Karpas-422 (cell line): ENCODE measurements at regions not wholly inside any gene's neighbourhood (a gene's known extent, or its start where the extent isn't known, plus 50 kb on each side); places are given as distances from the start of the nearest gene placed in this dataset.

Source experiments
- DNase-seq: peaks from one replicate; pipeline ENCODE4 v3.0.0-alpha.2; 2015
- H2AFZ ChIP-seq: fragments of 200-600 bp; sonication (generic); 2 replicates; pipeline ENCODE4 v1.6.1; 2014; ENCODE audit warnings: antibody characterized with exemption, low read length, mixed read lengths
- H3K27ac ChIP-seq: fragments of 200-600 bp; sonication (generic); 2 replicates; pipeline ENCODE4 v1.5.1; 2014; ENCODE audit warnings: mild to moderate bottlenecking, low read length, moderate library complexity
- H3K27me3 ChIP-seq: fragments of 200-600 bp; sonication (generic); 2 replicates; pipeline ENCODE4 v1.6.1; 2014; ENCODE audit warnings: low read length, mixed read lengths
- H3K36me3 ChIP-seq: fragments of 200-600 bp; sonication (generic); 2 replicates; pipeline ENCODE4 v1.6.1; 2014; ENCODE audit warnings: low read length, mixed read lengths; ENCODE audit not compliant: insufficient read depth
- H3K4me1 ChIP-seq: fragments of 200-600 bp; sonication (generic); 2 replicates; pipeline ENCODE4 v1.6.1; 2014; ENCODE audit warnings: mild to moderate bottlenecking, low read length, mixed read lengths
- H3K4me2 ChIP-seq: fragments of 200-600 bp; sonication (generic); 2 replicates; pipeline ENCODE4 v1.6.1; 2014; ENCODE audit warnings: low read length, low read depth, mild to moderate bottlenecking; ENCODE audit not compliant: poor library complexity, severe bottlenecking
- H3K4me3 ChIP-seq: fragments of 200-600 bp; sonication (generic); 2 replicates; pipeline ENCODE4 v1.5.1; 2014; ENCODE audit warnings: mild to moderate bottlenecking, antibody characterized with exemption, low read length, mixed read lengths
- H3K79me2 ChIP-seq: fragments of 200-600 bp; sonication (generic); 2 replicates; pipeline ENCODE4 v1.6.1; 2014; ENCODE audit warnings: mild to moderate bottlenecking, low read length, mixed read lengths
- H3K9ac ChIP-seq: fragments of 200-600 bp; sonication (generic); 2 replicates; pipeline ENCODE4 v1.6.0; 2014; ENCODE audit warnings: low read length
- H3K9me2 ChIP-seq: fragments of 200-600 bp; sonication (generic), shearing (Covaris generic); replicated peaks from 2 replicates; pipeline ENCODE4 v1.6.0; 2014; ENCODE audit warnings: mild to moderate bottlenecking, low read length, moderate library complexity; ENCODE audit not compliant: insufficient read depth
- H3K9me3 ChIP-seq: fragments of 300-700, 200-600 bp; sonication (generic); 2 replicates; pipeline ENCODE4 v1.6.1; 2014; ENCODE audit warnings: low read length, mixed read lengths
- H4K20me1 ChIP-seq: fragments of 200-600 bp; sonication (generic); 2 replicates; pipeline ENCODE4 v1.6.1; 2014; ENCODE audit warnings: mild to moderate bottlenecking, antibody characterized with exemption, low read length, low read depth; ENCODE audit not compliant: insufficient read depth

DNA sequence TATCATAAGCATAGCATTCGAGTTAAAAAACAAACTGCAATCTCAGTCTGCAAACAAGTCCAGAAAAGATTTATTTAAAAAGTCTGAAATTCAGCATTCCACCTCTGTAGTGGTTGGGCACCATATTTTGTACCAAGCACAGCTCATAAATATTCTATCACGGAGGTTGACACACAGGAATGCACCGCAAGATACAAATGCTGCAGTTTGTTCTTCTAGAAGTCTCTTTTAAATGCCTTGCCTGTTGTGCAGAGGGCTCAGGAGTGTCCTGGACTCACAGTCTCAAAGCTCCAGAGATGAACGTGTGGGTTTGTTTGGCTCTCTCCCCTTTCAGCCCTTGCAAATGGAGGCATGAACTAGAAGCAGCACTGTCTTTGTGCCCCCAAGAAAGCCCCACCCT, 212.4 kb upstream of the USP24 start:
- no peaks in the 10 kb centered on the region for H3K9me3 ChIP-seq
- H4K20me1 ChIP-seq: no peaks in the 10 kb centered on the region
- no peaks in the 10 kb centered on the region for H3K36me3 ChIP-seq
- no peak overlapping the region for H3K4me2 ChIP-seq
- no peaks in the 10 kb centered on the region for H3K9me2 ChIP-seq
- H3K79me2 ChIP-seq: no peaks in the 10 kb centered on the region
- H3K27ac ChIP-seq: no peak overlapping the region
- H3K4me3 ChIP-seq: no peak overlapping the region
- no peak for DNase-seq
- H2AFZ ChIP-seq: no peak overlapping the region
- no peak overlapping the region for H3K9ac ChIP-seq
- no peaks in the 10 kb centered on the region for H3K4me1 ChIP-seq
- no peaks in the 10 kb centered on the region for H3K27me3 ChIP-seq

DNA sequence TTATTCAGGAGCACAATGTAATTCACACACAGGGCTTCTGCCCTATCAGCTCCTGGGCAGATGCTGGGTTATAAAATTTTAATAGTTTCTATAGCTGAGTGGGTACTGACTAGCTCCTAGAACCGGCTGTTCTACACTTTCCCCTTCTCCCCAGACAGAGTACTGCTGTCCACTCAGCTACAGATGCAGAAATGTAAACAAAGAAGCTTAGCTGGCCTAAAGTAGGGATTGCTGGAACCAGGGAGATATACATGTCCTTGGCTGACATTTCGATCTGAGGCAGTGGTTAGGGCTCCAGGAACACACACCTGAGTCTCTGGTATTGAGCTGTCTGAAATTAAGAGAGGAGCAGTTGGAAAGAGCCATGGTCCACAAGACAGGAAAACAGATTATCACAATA, 211.5 kb upstream of the USP24 start:
- Histone ChIP-seq H3K36me3 (no peaks in the 10 kb centered on the region), H3K9ac (no peak overlapping the region), H3K9me2 (no peaks in the 10 kb centered on the region), H3K4me2 (no peak overlapping the region), H3K4me1 (no peaks in the 10 kb centered on the region), H3K27ac (no peak overlapping the region), H3K9me3 (no peaks in the 10 kb centered on the region), H3K79me2 (no peaks in the 10 kb centered on the region), H4K20me1 (no peaks in the 10 kb centered on the region), H2AFZ (no peak overlapping the region), H3K27me3 (no peaks in the 10 kb centered on the region), H3K4me3 (no peak overlapping the region)
- no peak for DNase-seq

DNA sequence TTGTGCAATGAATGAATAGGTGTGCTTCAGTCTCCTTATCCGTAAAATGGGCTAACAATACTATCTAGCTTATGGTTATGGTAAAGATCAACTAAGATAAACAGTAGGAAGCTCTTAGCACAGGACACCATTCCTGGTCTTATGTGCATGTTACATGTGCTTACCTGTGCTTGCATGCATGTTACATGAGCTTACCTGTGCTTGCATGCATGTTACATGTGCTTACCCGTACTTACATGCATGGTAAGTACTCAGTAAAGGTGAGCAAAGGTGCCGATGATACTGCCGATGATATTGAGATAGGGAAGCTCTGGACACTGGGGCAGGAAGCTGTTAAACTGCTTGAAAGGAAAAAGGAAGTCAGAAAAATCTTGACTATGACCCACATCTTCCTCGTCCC, 211.0 kb upstream of the USP24 start:
- H3K9ac ChIP-seq: no peak overlapping the region
- no peaks in the 10 kb centered on the region for H3K9me3 ChIP-seq
- H3K27me3 ChIP-seq: no peaks in the 10 kb centered on the region

GRCh38 chr1:55425310-55425930, 210.3 kb upstream of the USP24 start:
- H3K79me2 ChIP-seq: no peaks in the 10 kb centered on the region
- no peak overlapping the region for H2AFZ ChIP-seq
- no peak overlapping the region for H3K4me2 ChIP-seq

More for the DNA sequence above, 211.0 kb upstream of the USP24 start:
- H3K4me2 ChIP-seq: no peak overlapping the region
- H3K4me1 ChIP-seq: no peaks in the 10 kb centered on the region
- no peaks in the 10 kb centered on the region for H4K20me1 ChIP-seq
- no peak for DNase-seq
- H3K4me3 ChIP-seq: no peak overlapping the region
- no peaks in the 10 kb centered on the region for H3K9me2 ChIP-seq
- no peak overlapping the region for H3K27ac ChIP-seq
- H3K36me3 ChIP-seq: no peaks in the 10 kb centered on the region
- H2AFZ ChIP-seq: no peak overlapping the region
- H3K79me2 ChIP-seq: no peaks in the 10 kb centered on the region

GRCh38 chr1:55423376-55423775, 208.2 kb upstream of the USP24 start:
- H3K4me2 ChIP-seq: no peak overlapping the region

More at GRCh38 chr1:55425310-55425930, 210.3 kb upstream of the USP24 start:
- Histone ChIP-seq H3K9me3 (no peaks in the 10 kb centered on the region), H3K27me3 (no peaks in the 10 kb centered on the region), H3K9me2 (no peaks in the 10 kb centered on the region), H3K9ac (no peak overlapping the region), H3K27ac (no peak overlapping the region), H3K4me1 (no peaks in the 10 kb centered on the region), H4K20me1 (no peaks in the 10 kb centered on the region), H3K4me3 (no peak overlapping the region), H3K36me3 (no peaks in the 10 kb centered on the region)
- DNase-seq: no peak

GRCh38 chr1:55420929-55421716, 206.0 kb upstream of the USP24 start:
- no peak overlapping the region for H3K4me2 ChIP-seq
- H3K4me3 ChIP-seq: no peak overlapping the region

More at GRCh38 chr1:55423376-55423775, 208.2 kb upstream of the USP24 start:
- H3K4me3 ChIP-seq: no peak overlapping the region
- H3K9me3 ChIP-seq: no peaks in the 10 kb centered on the region
- no peaks in the 10 kb centered on the region for H3K79me2 ChIP-seq
- H3K27me3 ChIP-seq: no peaks in the 10 kb centered on the region
- no peaks in the 10 kb centered on the region for H3K4me1 ChIP-seq
- H3K36me3 ChIP-seq: no peaks in the 10 kb centered on the region
- no peak for DNase-seq
- no peaks in the 10 kb centered on the region for H3K9me2 ChIP-seq
- no peaks in the 10 kb centered on the region for H4K20me1 ChIP-seq
- H3K27ac ChIP-seq: no peak overlapping the region
- H2AFZ ChIP-seq: no peak overlapping the region
- H3K9ac ChIP-seq: no peak overlapping the region

GRCh38 chr1:55420026-55420425, 204.9 kb upstream of the USP24 start:
- no peak overlapping the region for H3K27ac ChIP-seq
- no peaks in the 10 kb centered on the region for H3K27me3 ChIP-seq
- no peaks in the 10 kb centered on the region for H3K4me1 ChIP-seq
- no peak overlapping the region for H3K4me3 ChIP-seq
- DNase-seq: no peak
- H3K4me2 ChIP-seq: no peak overlapping the region
- no peaks in the 10 kb centered on the region for H4K20me1 ChIP-seq
- H3K79me2 ChIP-seq: no peaks in the 10 kb centered on the region
- no peaks in the 10 kb centered on the region for H3K36me3 ChIP-seq
- no peaks in the 10 kb centered on the region for H3K9me2 ChIP-seq
- H3K9me3 ChIP-seq: no peaks in the 10 kb centered on the region
- no peak overlapping the region for H3K9ac ChIP-seq
- H2AFZ ChIP-seq: no peak overlapping the region

More at GRCh38 chr1:55420929-55421716, 206.0 kb upstream of the USP24 start:
- no peak overlapping the region for H3K9ac ChIP-seq
- no peaks in the 10 kb centered on the region for H3K27me3 ChIP-seq
- H3K27ac ChIP-seq: no peak overlapping the region
- H3K4me1 ChIP-seq: no peaks in the 10 kb centered on the region
- no peaks in the 10 kb centered on the region for H3K9me2 ChIP-seq
- no peaks in the 10 kb centered on the region for H3K79me2 ChIP-seq
- no peaks in the 10 kb centered on the region for H3K9me3 ChIP-seq
- H2AFZ ChIP-seq: no peak overlapping the region
- H3K36me3 ChIP-seq: no peaks in the 10 kb centered on the region
- H4K20me1 ChIP-seq: no peaks in the 10 kb centered on the region
- no peak for DNase-seq

DNA sequence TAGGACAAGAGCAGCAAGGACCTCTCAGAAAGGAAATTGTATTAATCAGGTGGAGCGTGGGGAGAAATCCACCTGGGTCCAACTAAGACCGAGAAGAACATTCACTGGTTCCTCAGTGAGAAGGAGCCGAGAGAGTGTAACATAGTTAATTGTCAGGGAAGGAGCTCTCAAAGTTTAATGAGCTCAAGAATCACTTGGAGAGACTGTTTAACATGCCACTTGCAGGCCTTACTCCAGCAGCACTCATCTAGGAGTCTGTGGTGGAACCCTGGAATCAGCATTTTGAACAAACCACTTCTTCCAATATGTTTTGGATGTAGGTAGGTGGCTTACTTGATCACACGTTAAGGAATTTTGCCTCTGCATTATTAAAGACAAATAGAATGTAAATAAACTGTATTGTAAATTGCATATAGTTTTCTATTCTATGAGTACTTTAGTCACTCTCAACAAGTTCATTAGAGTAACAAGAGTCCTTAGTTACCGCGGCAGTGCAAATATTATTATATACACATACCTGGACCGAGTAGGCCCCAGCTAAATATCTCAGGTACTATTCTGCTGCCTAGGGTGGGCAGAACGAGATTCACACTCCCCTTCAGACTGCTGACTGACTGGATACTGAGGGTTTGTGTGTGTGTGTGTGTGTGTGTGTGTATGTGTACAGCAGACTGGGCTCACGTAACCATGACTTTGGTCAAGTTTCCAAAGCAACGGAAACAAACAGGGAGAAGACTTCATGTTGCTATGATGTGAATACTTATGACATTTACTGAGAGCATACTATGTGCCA, 203.2 kb upstream of the USP24 start:
- Histone ChIP-seq H3K27me3 (no peaks in the 10 kb centered on the region), H3K4me3 (no peak overlapping the region), H3K27ac (no peak overlapping the region), H2AFZ (no peak overlapping the region), H3K9me3 (no peaks in the 10 kb centered on the region), H3K79me2 (no peaks in the 10 kb centered on the region), H3K4me2 (no peak overlapping the region), H3K36me3 (no peaks in the 10 kb centered on the region), H4K20me1 (no peaks in the 10 kb centered on the region), H3K9ac (no peak overlapping the region), H3K4me1 (no peaks in the 10 kb centered on the region), H3K9me2 (no peaks in the 10 kb centered on the region)
- no peak for DNase-seq
